Activated CD4-positive, alpha-beta memory T cell treated with anti-CD3 and anti-CD28 coated beads, Interleukin-2, amount 10 ng/mL, durations not matched to agents 7 days and 5 days (primary cell): ENCODE measurements at regions not wholly inside any gene's neighbourhood (a gene's known extent, or its start where the extent isn't known, plus 50 kb on each side); places are given as distances from the start of the nearest gene placed in this dataset.

Experiments
- CTCF ChIA-PET: fragments of 350-600 bp; sonication (Branson Sonifier 250); formaldehyde crosslinking; loops from one replicate; lab custom pipeline; 2021; ENCODE audit warnings: antibody characterized with exemption, inconsistent platforms; lab: Charles Lee
- POLR2A ChIA-PET: fragments of 350-600 bp; sonication (Branson Sonifier 250); formaldehyde crosslinking; loops from one replicate; lab custom pipeline; 2021; ENCODE audit warnings: antibody characterized with exemption; lab: Charles Lee
- DNase-seq: peaks from one replicate; pipeline ENCODE4 v3.0.0-alpha.2; 2020
- H3K27ac Mint-ChIP-seq: one replicate; pipeline ENCODE4 v1.8.0; 2021; ENCODE audit warnings: mild to moderate bottlenecking, mixed read lengths
- H3K27me3 Mint-ChIP-seq: one replicate; pipeline ENCODE4 v1.8.0; 2021; ENCODE audit warnings: mixed read lengths
- H3K36me3 Mint-ChIP-seq: one replicate; pipeline ENCODE4 v1.8.0; 2021; ENCODE audit warnings: low read depth, mixed read lengths
- H3K4me1 Mint-ChIP-seq: one replicate; pipeline ENCODE4 v1.8.0; 2021; ENCODE audit warnings: mixed read lengths
- H3K4me3 Mint-ChIP-seq: one replicate; pipeline ENCODE4 v1.8.0; 2021; ENCODE audit warnings: mild to moderate bottlenecking, mixed read lengths
- H3K9me3 Mint-ChIP-seq: one replicate; pipeline ENCODE4 v1.8.0; 2021; ENCODE audit warnings: mixed read lengths

DNA sequence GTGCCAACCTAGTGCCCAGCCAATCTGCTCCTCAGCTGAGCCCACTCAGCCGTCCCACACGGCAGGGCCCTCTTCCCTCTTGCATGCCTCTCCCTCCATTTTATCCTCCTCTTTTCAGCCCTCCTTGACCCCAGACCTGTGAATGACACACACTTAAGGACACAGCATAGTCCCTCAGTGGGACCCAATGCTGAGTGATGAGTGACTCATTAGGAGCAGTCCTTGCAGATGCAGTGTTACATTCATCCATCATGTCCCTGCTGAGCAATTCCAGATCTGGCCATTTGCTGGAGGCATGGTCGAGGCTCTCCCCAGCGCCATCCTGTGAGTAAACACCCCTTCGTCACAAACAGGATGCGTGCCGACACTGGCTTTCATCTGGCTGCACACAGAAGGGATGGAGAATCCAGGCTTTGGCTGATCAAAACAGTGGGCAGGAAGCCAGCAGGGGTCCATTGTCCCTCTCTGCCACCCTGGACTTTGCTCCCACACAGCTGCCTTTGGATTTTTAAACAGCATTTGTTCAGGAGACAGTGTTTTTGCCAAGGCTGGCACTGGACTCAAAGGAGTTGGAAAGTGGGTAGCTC, 122.6 kb downstream of the AXIN2 start:
- H3K9me3 Mint-ChIP-seq: no peaks in the 10 kb centered on the region
- ChIA-PET CTCF (no interaction called here), POLR2A (no interaction called here)
- no peak overlapping the region for H3K4me3 Mint-ChIP-seq
- H3K27ac Mint-ChIP-seq: no peak overlapping the region
- H3K4me1 Mint-ChIP-seq: no peaks in the 10 kb centered on the region
- H3K36me3 Mint-ChIP-seq: no peaks in the 10 kb centered on the region
- no peak for DNase-seq
- peaks cover 15% of the 10 kb centered on the region for H3K27me3 Mint-ChIP-seq

DNA sequence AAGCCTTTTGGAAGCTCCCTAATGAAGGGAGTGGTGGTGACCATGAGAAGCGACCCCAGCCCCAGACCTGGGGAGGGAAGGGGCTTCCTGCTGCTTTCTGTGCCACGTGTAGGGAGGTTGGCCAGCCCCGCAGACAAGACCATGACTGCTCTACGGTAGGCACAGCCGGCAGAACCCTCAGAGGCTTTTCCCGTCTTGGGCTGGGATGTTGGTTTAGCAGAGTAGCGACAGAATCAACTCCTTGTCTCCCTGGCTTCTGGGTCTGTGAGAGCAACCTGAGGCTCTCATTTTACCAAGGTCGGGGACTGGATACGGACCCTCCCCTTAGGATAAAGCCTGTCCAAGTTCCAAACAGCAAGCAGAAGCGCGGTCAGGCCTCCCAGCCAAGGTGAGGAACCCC, 123.3 kb downstream of the AXIN2 start:
- no peak overlapping the region for H3K4me3 Mint-ChIP-seq
- no peak for DNase-seq
- CTCF ChIA-PET: no interaction called here
- H3K9me3 Mint-ChIP-seq: no peaks in the 10 kb centered on the region
- H3K36me3 Mint-ChIP-seq: no peaks in the 10 kb centered on the region
- H3K27ac Mint-ChIP-seq: no peak overlapping the region
- POLR2A ChIA-PET: no interaction called here
- H3K4me1 Mint-ChIP-seq: peaks cover 2% of the 10 kb centered on the region
- peaks cover 15% of the 10 kb centered on the region for H3K27me3 Mint-ChIP-seq

GRCh38 chr17:65436871-65437270, 124.6 kb downstream of the AXIN2 start:
- DNase-seq: no peak
- Mint-ChIP-seq H3K27ac (no peak overlapping the region), H3K27me3 (peaks cover 15% of the 10 kb centered on the region), H3K4me3 (no peak overlapping the region), H3K9me3 (peaks cover 8% of the 10 kb centered on the region), H3K36me3 (no peaks in the 10 kb centered on the region), H3K4me1 (peaks cover 3% of the 10 kb centered on the region)
- CTCF ChIA-PET: no interaction called here
- POLR2A ChIA-PET: no interaction called here

DNA sequence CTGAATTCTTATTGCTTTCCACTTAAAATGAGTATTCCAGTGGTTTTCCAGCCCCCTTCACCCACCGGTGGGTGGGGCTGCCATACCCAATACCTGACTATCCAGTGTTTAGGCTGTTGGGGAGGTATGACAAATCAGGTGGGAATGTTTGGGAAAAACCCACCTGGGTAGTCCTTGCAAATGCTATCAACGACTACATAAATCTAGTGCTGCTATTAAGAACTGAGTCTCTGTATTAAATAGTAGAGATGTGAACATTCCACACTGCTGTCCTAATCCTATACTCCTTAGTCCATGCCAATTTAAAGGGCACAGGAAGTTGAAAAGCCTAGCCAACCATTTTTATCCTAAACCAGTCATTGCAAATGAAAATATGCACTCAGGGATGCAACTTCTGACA, 126.6 kb downstream of the AXIN2 start:
- H3K27ac Mint-ChIP-seq: no peak overlapping the region
- no peak overlapping the region for H3K4me3 Mint-ChIP-seq
- peaks cover 13% of the 10 kb centered on the region for H3K9me3 Mint-ChIP-seq
- CTCF ChIA-PET: no interaction called here
- POLR2A ChIA-PET: no interaction called here
- DNase-seq: no peak
- peaks cover 3% of the 10 kb centered on the region for H3K4me1 Mint-ChIP-seq
- H3K36me3 Mint-ChIP-seq: no peaks in the 10 kb centered on the region
- peaks cover 12% of the 10 kb centered on the region for H3K27me3 Mint-ChIP-seq

- H3K4me3 Mint-ChIP-seq: no peak overlapping the region
- no peak overlapping the region for H3K27ac Mint-ChIP-seq
- no peaks in the 10 kb centered on the region for H3K36me3 Mint-ChIP-seq
- ChIA-PET POLR2A (no interaction called here), CTCF (interaction anchor here (1.9 kb wide), 1 partner anchor 122 kb away, joined by 7 read pairs; no protein-coding TSS in a partner anchor)
- peaks cover 3% of the 10 kb centered on the region for H3K4me1 Mint-ChIP-seq
- H3K27me3 Mint-ChIP-seq: peaks cover 11% of the 10 kb centered on the region
- no peak for DNase-seq
- peaks cover 13% of the 10 kb centered on the region for H3K9me3 Mint-ChIP-seq
These were observed 127.2 kb downstream of the AXIN2 start for GRCh38 chr17:65434251-65434650.

- no peaks in the 10 kb centered on the region for H3K36me3 Mint-ChIP-seq
- POLR2A ChIA-PET: no interaction called here
- peaks cover 13% of the 10 kb centered on the region for H3K9me3 Mint-ChIP-seq
- H3K27ac Mint-ChIP-seq: no peak overlapping the region
- DNase-seq: no peak
- peaks cover 3% of the 10 kb centered on the region for H3K4me1 Mint-ChIP-seq
- CTCF ChIA-PET: interaction anchor here (1.9 kb wide), 1 partner anchor 123 kb away, joined by 7 read pairs; no protein-coding TSS in a partner anchor
- no peak overlapping the region for H3K4me3 Mint-ChIP-seq
- H3K27me3 Mint-ChIP-seq: peaks cover 6% of the 10 kb centered on the region
These were observed 127.9 kb downstream of the AXIN2 start for GRCh38 chr17:65433592-65433991.

DNA sequence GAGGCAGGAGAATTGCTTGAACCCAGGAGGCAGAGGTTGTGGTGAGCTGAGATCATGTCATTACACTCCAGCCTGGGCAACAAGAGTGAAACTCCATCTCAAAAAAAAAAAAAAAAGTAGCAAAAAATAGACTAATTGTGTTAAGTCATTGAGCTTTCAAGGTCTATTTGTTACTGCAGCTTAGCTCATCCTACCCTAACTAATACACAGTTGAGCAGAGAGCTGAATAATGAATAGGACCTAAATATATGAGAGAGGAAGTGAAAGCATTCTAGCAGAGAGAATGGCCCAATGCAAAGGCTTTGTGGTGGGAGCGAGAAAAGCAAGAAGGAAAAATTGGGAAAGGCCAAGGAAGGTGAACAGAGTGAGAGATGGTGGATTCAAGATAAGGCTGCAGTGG, 128.3 kb downstream of the AXIN2 start:
- no peaks in the 10 kb centered on the region for H3K36me3 Mint-ChIP-seq
- CTCF ChIA-PET: interaction anchor here (1.9 kb wide), 1 partner anchor 123 kb away, joined by 7 read pairs; no protein-coding TSS in a partner anchor
- POLR2A ChIA-PET: no interaction called here

DNA sequence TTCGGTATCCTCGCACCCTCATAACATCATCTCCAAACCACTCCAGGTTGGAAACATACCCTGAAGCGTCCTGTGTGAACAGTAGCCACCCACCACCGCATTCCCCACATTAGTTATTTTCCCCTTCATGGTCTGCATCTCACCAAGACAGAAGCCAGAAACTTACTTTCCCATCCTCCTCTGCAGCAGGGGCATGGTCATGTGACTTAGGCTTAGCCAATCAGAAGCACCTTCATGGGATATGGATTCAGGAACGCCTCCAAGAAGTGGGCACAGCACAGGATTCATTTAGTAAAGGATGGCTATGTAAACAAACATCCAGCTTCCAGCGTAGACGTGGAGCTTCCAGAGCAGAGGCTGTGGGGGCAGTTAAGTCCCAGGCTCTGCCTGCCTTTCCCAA, 130.3 kb downstream of the AXIN2 start:
- DNase-seq: no peak
- Mint-ChIP-seq H3K36me3 (no peaks in the 10 kb centered on the region), H3K4me1 (peaks cover 3% of the 10 kb centered on the region), H3K4me3 (no peak overlapping the region), H3K9me3 (peaks cover 16% of the 10 kb centered on the region), H3K27ac (no peak overlapping the region), H3K27me3 (peaks cover 2% of the 10 kb centered on the region)
- ChIA-PET CTCF (no interaction called here), POLR2A (no interaction called here)

More for the DNA sequence above, 128.3 kb downstream of the AXIN2 start:
- H3K4me3 Mint-ChIP-seq: no peak overlapping the region
- peaks cover 13% of the 10 kb centered on the region for H3K9me3 Mint-ChIP-seq
- no peak overlapping the region for H3K27ac Mint-ChIP-seq
- no peak for DNase-seq
- peaks cover 3% of the 10 kb centered on the region for H3K4me1 Mint-ChIP-seq
- H3K27me3 Mint-ChIP-seq: peaks cover 6% of the 10 kb centered on the region

GRCh38 chr17:65430209-65430833, 131.1 kb downstream of the AXIN2 start:
- Mint-ChIP-seq H3K27ac (no peak overlapping the region), H3K27me3 (no peaks in the 10 kb centered on the region), H3K36me3 (no peaks in the 10 kb centered on the region), H3K4me1 (peaks cover 3% of the 10 kb centered on the region), H3K4me3 (no peak overlapping the region), H3K9me3 (peaks cover 16% of the 10 kb centered on the region)
- CTCF ChIA-PET: no interaction called here
- DNase-seq: no peak
- POLR2A ChIA-PET: no interaction called here

GRCh38 chr17:65423346-65424140, 137.9 kb downstream of the AXIN2 start:
- H3K9me3 Mint-ChIP-seq: peaks cover 6% of the 10 kb centered on the region
- H3K27ac Mint-ChIP-seq: no peak overlapping the region
- H3K27me3 Mint-ChIP-seq: no peaks in the 10 kb centered on the region
- H3K4me1 Mint-ChIP-seq: no peaks in the 10 kb centered on the region
- CTCF ChIA-PET: no interaction called here
- no peaks in the 10 kb centered on the region for H3K36me3 Mint-ChIP-seq
- DNase-seq: no peak
- POLR2A ChIA-PET: no interaction called here
- H3K4me3 Mint-ChIP-seq: no peak overlapping the region

- Mint-ChIP-seq H3K4me1 (no peaks in the 10 kb centered on the region), H3K4me3 (no peak overlapping the region), H3K27me3 (no peaks in the 10 kb centered on the region), H3K9me3 (no peaks in the 10 kb centered on the region), H3K36me3 (no peaks in the 10 kb centered on the region), H3K27ac (no peak overlapping the region)
- ChIA-PET CTCF (no interaction called here), POLR2A (no interaction called here)
- DNase-seq: no peak
These were observed 142.8 kb downstream of the AXIN2 start for GRCh38 chr17:65418622-65419021.

DNA sequence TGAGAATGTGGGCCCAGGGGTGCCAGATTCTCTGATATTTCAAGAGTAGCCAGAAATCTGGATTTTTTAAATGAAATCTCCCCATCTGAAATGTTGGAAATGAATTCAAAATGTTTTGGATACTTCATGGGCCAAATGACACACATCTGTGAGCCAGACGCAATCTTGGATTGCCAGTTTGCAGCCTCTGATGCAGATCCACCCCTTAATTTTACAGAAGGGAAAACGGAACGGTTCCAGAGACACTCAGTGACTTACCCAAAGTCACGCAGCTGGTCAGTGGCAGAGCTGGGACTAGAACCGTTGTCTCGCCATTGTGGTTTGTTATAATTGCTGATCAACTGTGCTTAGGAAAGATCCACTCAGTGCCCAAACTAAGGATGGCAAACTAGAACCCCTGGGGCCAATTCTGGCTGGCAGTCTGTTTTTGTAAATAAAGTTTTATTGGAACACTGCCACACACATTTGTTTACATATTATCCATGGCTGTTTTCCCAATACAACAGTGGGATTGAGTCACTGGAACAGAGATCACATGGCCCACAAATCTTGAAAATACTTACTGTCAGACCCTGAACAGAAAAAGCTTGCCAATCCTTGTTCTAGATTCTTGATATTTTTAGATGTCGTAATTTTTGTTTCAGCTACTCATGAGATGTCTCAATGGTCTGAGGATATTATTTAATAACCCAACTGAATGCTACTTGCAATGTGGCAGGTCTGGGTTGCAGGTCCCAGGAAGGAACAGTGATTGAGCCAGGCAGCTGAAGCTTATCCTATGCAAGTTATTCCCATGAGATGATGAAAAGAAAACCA, 143.8 kb downstream of the AXIN2 start:
- no peaks in the 10 kb centered on the region for H3K27me3 Mint-ChIP-seq
- POLR2A ChIA-PET: no interaction called here
- no peaks in the 10 kb centered on the region for H3K36me3 Mint-ChIP-seq
- no peak overlapping the region for H3K4me3 Mint-ChIP-seq
- CTCF ChIA-PET: no interaction called here
- H3K4me1 Mint-ChIP-seq: no peaks in the 10 kb centered on the region
- no peaks in the 10 kb centered on the region for H3K9me3 Mint-ChIP-seq
- H3K27ac Mint-ChIP-seq: no peak overlapping the region
- no peak for DNase-seq

DNA sequence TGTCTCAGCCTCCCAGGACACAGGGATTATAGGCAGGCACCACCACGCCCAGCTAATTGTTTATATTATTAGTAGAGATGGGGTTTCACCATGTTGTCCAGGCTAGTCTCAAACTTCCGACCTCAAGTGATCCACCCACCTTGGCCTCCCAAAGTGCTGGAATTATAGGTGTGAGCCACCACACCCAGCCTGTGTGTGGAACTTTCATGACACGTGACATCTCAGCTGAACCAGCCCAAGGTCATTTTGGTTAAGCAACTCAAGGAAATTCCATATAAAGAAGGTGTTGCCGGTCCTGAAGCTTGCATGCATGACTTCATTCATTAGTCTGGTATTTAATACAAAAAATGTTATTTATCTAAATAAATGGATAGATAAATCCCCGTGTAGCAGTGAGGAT, 145.5 kb downstream of the AXIN2 start:
- H3K27ac Mint-ChIP-seq: no peak overlapping the region
- no peaks in the 10 kb centered on the region for H3K9me3 Mint-ChIP-seq
- no peaks in the 10 kb centered on the region for H3K4me1 Mint-ChIP-seq
- no peaks in the 10 kb centered on the region for H3K36me3 Mint-ChIP-seq
- DNase-seq: no peak
- H3K4me3 Mint-ChIP-seq: no peak overlapping the region
- ChIA-PET POLR2A (no interaction called here), CTCF (no interaction called here)
- H3K27me3 Mint-ChIP-seq: no peaks in the 10 kb centered on the region
